IMR-90 (cell line): ENCODE measurements at regions not wholly inside any gene's neighbourhood (a gene's known extent, or its start where the extent isn't known, plus 50 kb on each side); places are given as distances from the start of the nearest gene placed in this dataset.

Source experiments
- ATAC-seq: fragments of 200-7000 bp; cut with Tn5 transposase; 2 replicates; pipeline ENCODE4 v1.9.1; 2020; ENCODE audit warnings: low read depth, mild to moderate bottlenecking, moderate library complexity
- BruUV-seq: library from RNA; stranded (reverse); fragments of 400-500 nt; replicated peaks from 2 replicates; lab custom pipeline; 2021; lab: Mats Ljungman, UMichigan
- CTCF ChIA-PET: fragments of 300-600 bp; formaldehyde crosslinking; extraction: SDS; loops from one replicate; lab custom pipeline; 2021; ENCODE audit warnings: antibody characterized with exemption; lab: Yijun Ruan, JAX
- POLR2A ChIA-PET: fragments of 300-600 bp; sonication (Branson Sonifier 250); formaldehyde crosslinking; loops from one replicate; lab custom pipeline; 2022; ENCODE audit warnings: antibody characterized with exemption; ENCODE audit not compliant: unreplicated experiment; lab: Charles Lee
- DNase-seq: peaks from one replicate; pipeline ENCODE4 v3.0.0; 2013
- H2AFZ ChIP-seq: replicated peaks from 2 replicates; pipeline ENCODE3; 2013; ENCODE audit warnings: low read length, mild to moderate bottlenecking; ENCODE audit not compliant: poor library complexity
- H2AK5ac ChIP-seq: 2 replicates; pipeline ENCODE4 v1.6.1; 2013; ENCODE audit warnings: low read depth, low read length, inconsistent platforms
- H2AK9ac ChIP-seq: replicated peaks from 2 replicates; pipeline ENCODE3; 2013; ENCODE audit warnings: mild to moderate bottlenecking, low read depth, low read length, moderate library complexity; ENCODE audit not compliant: poor library complexity
- H2BK120ac ChIP-seq: 2 replicates; pipeline ENCODE4 v1.6.1; 2013; ENCODE audit warnings: low read depth, low read length, inconsistent platforms
- H2BK15ac ChIP-seq: 3 replicates; pipeline ENCODE4 v1.6.1; 2013; ENCODE audit warnings: low read depth, low read length, inconsistent platforms
- H2BK20ac ChIP-seq: 2 replicates; pipeline ENCODE4 v1.6.1; 2013; ENCODE audit warnings: low read depth, mild to moderate bottlenecking, inconsistent platforms, low read length, moderate library complexity
- H2BK5ac ChIP-seq: 2 replicates; pipeline ENCODE4 v1.6.1; 2013; ENCODE audit warnings: mild to moderate bottlenecking, low read depth, low read length, inconsistent platforms; ENCODE audit not compliant: poor library complexity, severe bottlenecking
- H3K14ac ChIP-seq: replicated peaks from 2 replicates; pipeline ENCODE4 v1.6.1; 2013; ENCODE audit warnings: low read depth, low read length, inconsistent platforms
- H3K18ac ChIP-seq: 2 replicates; pipeline ENCODE4 v1.6.1; 2013; ENCODE audit warnings: low read depth, low read length, control low read depth
- H3K23ac ChIP-seq: 2 replicates; pipeline ENCODE4 v1.6.1; 2013; ENCODE audit warnings: low read depth, low read length, inconsistent platforms
- H3K27ac ChIP-seq: 2 replicates; pipeline ENCODE4 v1.5.1; 2013; ENCODE audit warnings: mild to moderate bottlenecking, control low read depth, low read length; ENCODE audit not compliant: insufficient read depth
- H3K27me3 ChIP-seq: 2 replicates; pipeline ENCODE4 v1.6.1; 2013; ENCODE audit warnings: low read length; ENCODE audit not compliant: control insufficient read depth, insufficient read depth
- H3K36me3 ChIP-seq: 2 replicates; pipeline ENCODE4 v1.6.1; 2013; ENCODE audit warnings: low read length, mixed read lengths; ENCODE audit not compliant: control insufficient read depth, insufficient read depth
- H3K4ac ChIP-seq: 2 replicates; pipeline ENCODE4 v1.6.1; 2013; ENCODE audit warnings: low read depth, low read length, inconsistent platforms
- H3K4me1 ChIP-seq: 2 replicates; pipeline ENCODE4 v1.6.1; 2013; ENCODE audit warnings: low read length, mixed read lengths; ENCODE audit not compliant: control insufficient read depth, insufficient read depth
- H3K4me2 ChIP-seq: 2 replicates; pipeline ENCODE4 v1.6.1; 2013; ENCODE audit warnings: low read depth, mild to moderate bottlenecking, control low read depth, low read length, moderate library complexity
- H3K4me3 ChIP-seq: 2 replicates; pipeline ENCODE4 v1.5.1; 2013; ENCODE audit warnings: low read depth, mild to moderate bottlenecking, control low read depth, low read length, moderate library complexity; ENCODE audit not compliant: insufficient read depth
- H3K56ac ChIP-seq: 2 replicates; pipeline ENCODE4 v1.6.1; 2013; ENCODE audit warnings: low read length, inconsistent platforms; ENCODE audit not compliant: insufficient read depth; ENCODE audit errors: extremely low read depth
- H3K79me1 ChIP-seq, 2 experiments: 2 replicates each; pipeline ENCODE4 v1.6.1; 2013; ENCODE audit warnings: low read length in 2 of 2, inconsistent platforms in 1 of 2, low read depth in 1 of 2
- H3K9ac ChIP-seq: 2 replicates; pipeline ENCODE4 v1.6.1; 2013; ENCODE audit warnings: low read depth, low read length, control low read depth
- H3K9me1 ChIP-seq: 2 replicates; pipeline ENCODE4 v1.6.1; 2013; ENCODE audit warnings: low read length, inconsistent platforms; ENCODE audit not compliant: insufficient read depth
- H3K9me3 ChIP-seq: 2 replicates; pipeline ENCODE4 v1.6.1; 2013; ENCODE audit warnings: low read length; ENCODE audit not compliant: control insufficient read depth, insufficient read depth
- H4K20me1 ChIP-seq: 2 replicates; pipeline ENCODE4 v1.6.1; 2013; ENCODE audit warnings: low read length, inconsistent platforms; ENCODE audit not compliant: insufficient read depth
- H4K5ac ChIP-seq: 2 replicates; pipeline ENCODE4 v1.6.1; 2013; ENCODE audit warnings: mild to moderate bottlenecking, low read depth, low read length, control low read depth
- H4K8ac ChIP-seq, 2 experiments: 2 replicates each; pipeline ENCODE4 v1.6.1; 2013; ENCODE audit warnings: low read depth in 2 of 2, low read length in 2 of 2, control low read depth in 1 of 2, inconsistent platforms in 1 of 2
- H4K91ac ChIP-seq: 2 replicates; pipeline ENCODE4 v1.6.1; 2013; ENCODE audit warnings: low read depth, low read length, inconsistent platforms; ENCODE audit not compliant: insufficient read depth
- BHLHE40 ChIP-seq: fragments of 150-350 bp; IDR thresholded peaks from 2 replicates; pipeline ENCODE4 v1.6.1; 2016; ENCODE audit warnings: mild to moderate bottlenecking, low read depth, low read length
- FOS ChIP-seq: fragments of 150-350 bp; IDR thresholded peaks from 2 replicates; pipeline ENCODE4 v1.6.1; 2016; ENCODE audit warnings: low read depth, low read length
- MAFK ChIP-seq: IDR thresholded peaks from 2 replicates; pipeline ENCODE4 v1.6.1; 2012; ENCODE audit warnings: low read depth, low read length, improper control_type of control experiment
- RCOR1 ChIP-seq: IDR thresholded peaks from 2 replicates; pipeline ENCODE4 v1.6.1; 2012; ENCODE audit warnings: mild to moderate bottlenecking, low read length, improper control_type of control experiment; ENCODE audit not compliant: insufficient replicate concordance
- WGBS, 2 experiments: methylation state at CpG; one replicate each; pipeline versions ENCODE4 v1.1.5 to v1.1.7; 2013; ENCODE audit warnings: missing lambda C conversion rate in 2 of 2; ENCODE audit not compliant: insufficient read length in 1 of 2; ENCODE audit errors: extremely low coverage in 2 of 2; 5-methylcytosine and 5-hydroxymethylcytosine counted together
- dilution Hi-C: fragments of 300-500 bp; cut with HindIII; formaldehyde crosslinking; loops from one replicate; pipeline ENCODE4 v1.14.3; 2018; ENCODE audit warnings: low sequenced_read_pairs; ENCODE audit not compliant: unreplicated experiment
- in situ Hi-C: fragments of 300-500 bp; cut with MboI; formaldehyde crosslinking; loops from 3 replicates; pipeline ENCODE4 v1.14.3; 2019; ENCODE audit warnings: low sequenced_read_pairs, inconsistent platforms, mixed read lengths
- intact Hi-C: fragments of 100-400 bp; cut with micrococcal nuclease; formaldehyde crosslinking; loops from 2 replicates; pipeline ENCODE4 v1.10.0; 2022

GRCh38 chr6:113050010-113050858 lies 703.1 kb downstream of the RFPL4B start:
- H3K36me3 ChIP-seq = no peaks in the 10 kb centered on the region
- peak overlapping the region; percentile 54 for H2BK20ac ChIP-seq
- H3K27me3 ChIP-seq = no peaks in the 10 kb centered on the region
- peak overlapping the region; percentile 50 for H2BK120ac ChIP-seq
- no peak overlapping the region for H2AFZ ChIP-seq
- 0 out of 2 replicates have a peak, but pooled peaks have one; percentile 14 for TF ChIP-seq FOS
- TF ChIP-seq BHLHE40 = no peak
- TF ChIP-seq RCOR1 = no peak
- no peak for TF ChIP-seq MAFK
- H2BK15ac ChIP-seq = peak overlapping the region; percentile 85; the same call in 2 of the 3 replicates
- H3K9ac ChIP-seq = no peak overlapping the region
- no peak overlapping the region for H2AK9ac ChIP-seq
- no peak overlapping the region for H3K23ac ChIP-seq
- no peak for ATAC-seq
- dilution Hi-C loops = no loop called here
- no peak overlapping the region for H3K4me3 ChIP-seq
- H4K5ac ChIP-seq = no peak overlapping the region
- no TSS peak for BruUV-seq
- H3K9me1 ChIP-seq = peaks cover 5% of the 10 kb centered on the region
- H3K9me3 ChIP-seq = no peaks in the 10 kb centered on the region
- ChIA-PET POLR2A (no interaction called here), CTCF (no interaction called here)
- 21% methylated on average over 2 of the region's 6 CpGs; no CpG with 5 or more reads in 1 of the 2 experiments for WGBS, 2 experiments
- H3K4me1 ChIP-seq = peaks cover 11% of the 10 kb centered on the region
- H3K4me2 ChIP-seq = no peak overlapping the region
- H3K14ac ChIP-seq = peak overlapping the region; percentile 55; the same call in 1 of the 2 replicates
- H3K79me1 ChIP-seq = no peaks in the 10 kb centered on the region
- H3K56ac ChIP-seq = no peak overlapping the region
- no peaks in the 10 kb centered on the region for H4K20me1 ChIP-seq
- no peak overlapping the region for H3K27ac ChIP-seq
- H4K8ac ChIP-seq = peak overlapping the region in 1 of 2 experiments; percentile 32; a peak in 2 of 4 replicates
- DNase-seq = peak; percentile 44
- intact Hi-C loops = no loop called here
- H4K91ac ChIP-seq = peak overlapping the region; percentile 66; the same call in 1 of the 2 replicates
- 0 out of 2 replicates have a peak overlapping the region, but pooled peaks have one; percentile 27 for H3K18ac ChIP-seq
- no peak overlapping the region for H2BK5ac ChIP-seq
- in situ Hi-C loops = no loop called here
- H3K4ac ChIP-seq = peak overlapping the region; percentile 18; the same call in 1 of the 2 replicates
- peak overlapping the region; percentile 82 for H2AK5ac ChIP-seq
